ENCODE measurements at regions not wholly inside any gene's neighbourhood (a gene's known extent, or its start where the extent isn't known, plus 50 kb on each side); places are given as distances from the start of the nearest gene placed in this dataset.

DNA sequence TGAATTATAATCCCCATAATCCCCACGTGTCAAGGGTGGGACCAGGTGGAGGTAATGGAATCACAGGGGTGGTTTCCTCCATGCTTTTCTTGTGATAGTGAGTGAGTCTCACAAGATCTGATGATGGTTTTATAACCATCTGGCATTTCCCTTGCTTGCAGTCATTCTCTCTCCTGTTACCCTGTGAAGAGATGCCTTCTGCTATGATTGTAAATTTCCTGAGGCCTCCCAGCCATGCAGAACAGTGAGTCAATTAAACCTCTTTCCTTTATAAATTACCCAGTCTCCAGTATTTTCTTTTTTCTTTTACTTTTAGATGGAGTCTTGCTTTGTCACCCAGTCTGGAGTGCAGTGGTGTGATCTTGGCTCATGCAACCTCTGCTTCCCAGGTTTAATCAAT, 182.7 kb upstream of the SEMA6A start:
- Histone ChIP-seq H3K79me2 (replicated peaks; ENCODE audit: insufficient read depth) (no peaks in the 10 kb centered on the region), H3K27ac (ENCODE audit: low read depth) (no peak overlapping the region), H3K27me3 (ENCODE audit: insufficient read depth) (no peaks in the 10 kb centered on the region), H4K20me1 (replicated peaks; ENCODE audit: insufficient read depth) (no peaks in the 10 kb centered on the region), H3K9me2 (ENCODE audit: insufficient read depth) (peaks cover 6% of the 10 kb centered on the region), H3F3A (replicated peaks; ENCODE audit: low read depth) (peaks cover 7% of the 10 kb centered on the region; the same call in 1 of the 2 replicates), H3K4me2 (no peak overlapping the region), H2AFZ (no peak overlapping the region), H3K4me1 (ENCODE audit: insufficient read depth) (peaks cover 49% of the 10 kb centered on the region), H3K4me3 (no peak overlapping the region), H3K36me3 (ENCODE audit: insufficient read depth) (no peaks in the 10 kb centered on the region)
- ATAC-seq (no peak), DNase-seq (ENCODE audit: low spot score) (no peak)
- TF ChIP-seq ZNF331 (CRISPR knock-in tag; IDR thresholded peaks at IDR 0.05; ENCODE audit: low read depth) (no peak), STAT1 (IDR thresholded peaks at IDR 0.05; ENCODE audit: unreplicated experiment) (no peak), CREB1 (CRISPR knock-in tag; IDR thresholded peaks at IDR 0.05; ENCODE audit: low read depth) (no peak), EZH2 (IDR thresholded peaks at IDR 0.05; ENCODE audit: low read depth, unreplicated experiment) (no peak), NANOG (IDR thresholded peaks at IDR 0.05; ENCODE audit: borderline replicate concordance) (no peak), POLR2AphosphoS5 (IDR thresholded peaks at IDR 0.05; ENCODE audit: low read depth) (no peak), JUNB (IDR thresholded peaks at IDR 0.05; ENCODE audit: unreplicated experiment) (no peak), ZNF114 (CRISPR knock-in tag; IDR thresholded peaks at IDR 0.05) (no peak), EZH2phosphoT487 (IDR thresholded peaks at IDR 0.05; ENCODE audit: unreplicated experiment) (no peak)
- TF ChIP-seq, protein P1, sequence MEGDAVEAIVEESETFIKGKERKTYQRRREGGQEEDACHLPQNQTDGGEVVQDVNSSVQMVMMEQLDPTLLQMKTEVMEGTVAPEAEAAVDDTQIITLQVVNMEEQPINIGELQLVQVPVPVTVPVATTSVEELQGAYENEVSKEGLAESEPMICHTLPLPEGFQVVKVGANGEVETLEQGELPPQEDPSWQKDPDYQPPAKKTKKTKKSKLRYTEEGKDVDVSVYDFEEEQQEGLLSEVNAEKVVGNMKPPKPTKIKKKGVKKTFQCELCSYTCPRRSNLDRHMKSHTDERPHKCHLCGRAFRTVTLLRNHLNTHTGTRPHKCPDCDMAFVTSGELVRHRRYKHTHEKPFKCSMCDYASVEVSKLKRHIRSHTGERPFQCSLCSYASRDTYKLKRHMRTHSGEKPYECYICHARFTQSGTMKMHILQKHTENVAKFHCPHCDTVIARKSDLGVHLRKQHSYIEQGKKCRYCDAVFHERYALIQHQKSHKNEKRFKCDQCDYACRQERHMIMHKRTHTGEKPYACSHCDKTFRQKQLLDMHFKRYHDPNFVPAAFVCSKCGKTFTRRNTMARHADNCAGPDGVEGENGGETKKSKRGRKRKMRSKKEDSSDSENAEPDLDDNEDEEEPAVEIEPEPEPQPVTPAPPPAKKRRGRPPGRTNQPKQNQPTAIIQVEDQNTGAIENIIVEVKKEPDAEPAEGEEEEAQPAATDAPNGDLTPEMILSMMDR (conservative IDR thresholded peaks at IDR 0.05; ENCODE audit: low read depth in 2 of 2) = no peak
- TF ChIP-seq, protein P2, sequence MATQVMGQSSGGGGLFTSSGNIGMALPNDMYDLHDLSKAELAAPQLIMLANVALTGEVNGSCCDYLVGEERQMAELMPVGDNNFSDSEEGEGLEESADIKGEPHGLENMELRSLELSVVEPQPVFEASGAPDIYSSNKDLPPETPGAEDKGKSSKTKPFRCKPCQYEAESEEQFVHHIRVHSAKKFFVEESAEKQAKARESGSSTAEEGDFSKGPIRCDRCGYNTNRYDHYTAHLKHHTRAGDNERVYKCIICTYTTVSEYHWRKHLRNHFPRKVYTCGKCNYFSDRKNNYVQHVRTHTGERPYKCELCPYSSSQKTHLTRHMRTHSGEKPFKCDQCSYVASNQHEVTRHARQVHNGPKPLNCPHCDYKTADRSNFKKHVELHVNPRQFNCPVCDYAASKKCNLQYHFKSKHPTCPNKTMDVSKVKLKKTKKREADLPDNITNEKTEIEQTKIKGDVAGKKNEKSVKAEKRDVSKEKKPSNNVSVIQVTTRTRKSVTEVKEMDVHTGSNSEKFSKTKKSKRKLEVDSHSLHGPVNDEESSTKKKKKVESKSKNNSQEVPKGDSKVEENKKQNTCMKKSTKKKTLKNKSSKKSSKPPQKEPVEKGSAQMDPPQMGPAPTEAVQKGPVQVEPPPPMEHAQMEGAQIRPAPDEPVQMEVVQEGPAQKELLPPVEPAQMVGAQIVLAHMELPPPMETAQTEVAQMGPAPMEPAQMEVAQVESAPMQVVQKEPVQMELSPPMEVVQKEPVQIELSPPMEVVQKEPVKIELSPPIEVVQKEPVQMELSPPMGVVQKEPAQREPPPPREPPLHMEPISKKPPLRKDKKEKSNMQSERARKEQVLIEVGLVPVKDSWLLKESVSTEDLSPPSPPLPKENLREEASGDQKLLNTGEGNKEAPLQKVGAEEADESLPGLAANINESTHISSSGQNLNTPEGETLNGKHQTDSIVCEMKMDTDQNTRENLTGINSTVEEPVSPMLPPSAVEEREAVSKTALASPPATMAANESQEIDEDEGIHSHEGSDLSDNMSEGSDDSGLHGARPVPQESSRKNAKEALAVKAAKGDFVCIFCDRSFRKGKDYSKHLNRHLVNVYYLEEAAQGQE (IDR thresholded peaks at IDR 0.05; ENCODE audit: unreplicated experiment) = no peak
- TF ChIP-seq, protein P3, sequence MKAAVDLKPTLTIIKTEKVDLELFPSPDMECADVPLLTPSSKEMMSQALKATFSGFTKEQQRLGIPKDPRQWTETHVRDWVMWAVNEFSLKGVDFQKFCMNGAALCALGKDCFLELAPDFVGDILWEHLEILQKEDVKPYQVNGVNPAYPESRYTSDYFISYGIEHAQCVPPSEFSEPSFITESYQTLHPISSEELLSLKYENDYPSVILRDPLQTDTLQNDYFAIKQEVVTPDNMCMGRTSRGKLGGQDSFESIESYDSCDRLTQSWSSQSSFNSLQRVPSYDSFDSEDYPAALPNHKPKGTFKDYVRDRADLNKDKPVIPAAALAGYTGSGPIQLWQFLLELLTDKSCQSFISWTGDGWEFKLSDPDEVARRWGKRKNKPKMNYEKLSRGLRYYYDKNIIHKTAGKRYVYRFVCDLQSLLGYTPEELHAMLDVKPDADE (IDR thresholded peaks at IDR 0.05) = no peak
- TF ChIP-seq, protein P4, sequence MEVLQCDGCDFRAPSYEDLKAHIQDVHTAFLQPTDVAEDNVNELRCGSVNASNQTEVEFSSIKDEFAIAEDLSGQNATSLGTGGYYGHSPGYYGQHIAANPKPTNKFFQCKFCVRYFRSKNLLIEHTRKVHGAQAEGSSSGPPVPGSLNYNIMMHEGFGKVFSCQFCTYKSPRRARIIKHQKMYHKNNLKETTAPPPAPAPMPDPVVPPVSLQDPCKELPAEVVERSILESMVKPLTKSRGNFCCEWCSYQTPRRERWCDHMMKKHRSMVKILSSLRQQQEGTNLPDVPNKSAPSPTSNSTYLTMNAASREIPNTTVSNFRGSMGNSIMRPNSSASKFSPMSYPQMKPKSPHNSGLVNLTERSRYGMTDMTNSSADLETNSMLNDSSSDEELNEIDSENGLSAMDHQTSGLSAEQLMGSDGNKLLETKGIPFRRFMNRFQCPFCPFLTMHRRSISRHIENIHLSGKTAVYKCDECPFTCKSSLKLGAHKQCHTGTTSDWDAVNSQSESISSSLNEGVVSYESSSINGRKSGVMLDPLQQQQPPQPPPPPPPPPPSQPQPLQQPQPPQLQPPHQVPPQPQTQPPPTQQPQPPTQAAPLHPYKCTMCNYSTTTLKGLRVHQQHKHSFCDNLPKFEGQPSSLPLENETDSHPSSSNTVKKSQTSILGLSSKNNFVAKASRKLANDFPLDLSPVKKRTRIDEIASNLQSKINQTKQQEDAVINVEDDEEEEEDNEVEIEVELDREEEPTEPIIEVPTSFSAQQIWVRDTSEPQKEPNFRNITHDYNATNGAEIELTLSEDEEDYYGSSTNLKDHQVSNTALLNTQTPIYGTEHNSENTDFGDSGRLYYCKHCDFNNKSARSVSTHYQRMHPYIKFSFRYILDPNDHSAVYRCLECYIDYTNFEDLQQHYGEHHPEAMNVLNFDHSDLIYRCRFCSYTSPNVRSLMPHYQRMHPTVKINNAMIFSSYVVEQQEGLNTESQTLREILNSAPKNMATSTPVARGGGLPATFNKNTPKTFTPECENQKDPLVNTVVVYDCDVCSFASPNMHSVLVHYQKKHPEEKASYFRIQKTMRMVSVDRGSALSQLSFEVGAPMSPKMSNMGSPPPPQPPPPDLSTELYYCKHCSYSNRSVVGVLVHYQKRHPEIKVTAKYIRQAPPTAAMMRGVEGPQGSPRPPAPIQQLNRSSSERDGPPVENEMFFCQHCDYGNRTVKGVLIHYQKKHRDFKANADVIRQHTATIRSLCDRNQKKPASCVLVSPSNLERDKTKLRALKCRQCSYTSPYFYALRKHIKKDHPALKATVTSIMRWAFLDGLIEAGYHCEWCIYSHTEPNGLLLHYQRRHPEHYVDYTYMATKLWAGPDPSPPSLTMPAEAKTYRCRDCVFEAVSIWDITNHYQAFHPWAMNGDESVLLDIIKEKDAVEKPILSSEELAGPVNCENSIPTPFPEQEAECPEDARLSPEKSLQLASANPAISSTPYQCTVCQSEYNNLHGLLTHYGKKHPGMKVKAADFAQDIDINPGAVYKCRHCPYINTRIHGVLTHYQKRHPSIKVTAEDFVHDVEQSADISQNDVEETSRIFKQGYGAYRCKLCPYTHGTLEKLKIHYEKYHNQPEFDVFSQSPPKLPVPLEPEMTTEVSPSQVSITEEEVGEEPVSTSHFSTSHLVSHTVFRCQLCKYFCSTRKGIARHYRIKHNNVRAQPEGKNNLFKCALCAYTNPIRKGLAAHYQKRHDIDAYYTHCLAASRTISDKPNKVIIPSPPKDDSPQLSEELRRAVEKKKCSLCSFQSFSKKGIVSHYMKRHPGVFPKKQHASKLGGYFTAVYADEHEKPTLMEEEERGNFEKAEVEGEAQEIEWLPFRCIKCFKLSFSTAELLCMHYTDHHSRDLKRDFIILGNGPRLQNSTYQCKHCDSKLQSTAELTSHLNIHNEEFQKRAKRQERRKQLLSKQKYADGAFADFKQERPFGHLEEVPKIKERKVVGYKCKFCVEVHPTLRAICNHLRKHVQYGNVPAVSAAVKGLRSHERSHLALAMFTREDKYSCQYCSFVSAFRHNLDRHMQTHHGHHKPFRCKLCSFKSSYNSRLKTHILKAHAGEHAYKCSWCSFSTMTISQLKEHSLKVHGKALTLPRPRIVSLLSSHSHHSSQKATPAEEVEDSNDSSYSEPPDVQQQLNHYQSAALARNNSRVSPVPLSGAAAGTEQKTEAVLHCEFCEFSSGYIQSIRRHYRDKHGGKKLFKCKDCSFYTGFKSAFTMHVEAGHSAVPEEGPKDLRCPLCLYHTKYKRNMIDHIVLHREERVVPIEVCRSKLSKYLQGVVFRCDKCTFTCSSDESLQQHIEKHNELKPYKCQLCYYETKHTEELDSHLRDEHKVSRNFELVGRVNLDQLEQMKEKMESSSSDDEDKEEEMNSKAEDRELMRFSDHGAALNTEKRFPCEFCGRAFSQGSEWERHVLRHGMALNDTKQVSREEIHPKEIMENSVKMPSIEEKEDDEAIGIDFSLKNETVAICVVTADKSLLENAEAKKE (CRISPR knock-in tag; IDR thresholded peaks at IDR 0.05) = no peak
- H3K4me1 Mint-ChIP-seq = peaks cover 46% of the 10 kb centered on the region
- peaks cover 27% of the 10 kb centered on the region for H3K9me3 Mint-ChIP-seq
- H3K4me3 Mint-ChIP-seq = no peak overlapping the region
- peaks cover 3% of the 10 kb centered on the region for H3K27me3 Mint-ChIP-seq (ENCODE audit: insufficient read depth, low read depth, poor library complexity)
- H3K27ac Mint-ChIP-seq = no peak overlapping the region
- H3K36me3 Mint-ChIP-seq (ENCODE audit: low read depth) = peaks cover 36% of the 10 kb centered on the region

Data from GM23338 (cell line).